Vagina (tissue), 2 donors: ENCODE measurements at regions not wholly inside any gene's neighbourhood (a gene's known extent, or its start where the extent isn't known, plus 50 kb on each side); places are given as distances from the start of the nearest gene placed in this dataset.

Experiments
- DNase-seq, 2 donors: peaks; one replicate each; pipeline ENCODE4 v3.0.0-alpha.2; 2017; ENCODE audit errors: extremely low spot score in 2 of 2
- H3K27ac ChIP-seq: fragments of 200-600 bp; sonication (generic); one replicate; pipeline ENCODE4 v1.5.1; 2019
- H3K27me3 ChIP-seq: fragments of 200-600 bp; sonication (generic); one replicate; pipeline ENCODE4 v1.5.1; 2019
- H3K36me3 ChIP-seq, 2 donors: fragments of 200-600 bp; sonication (generic); one replicate each; pipeline ENCODE4 v1.5.1; 2017 to 2019
- H3K4me1 ChIP-seq: fragments of 200-600 bp; sonication (generic); one replicate; pipeline ENCODE4 v1.5.1; 2019
- H3K4me3 ChIP-seq, 2 donors: fragments of 200-600 bp; sonication (generic); 1 replicate in 1 of 2; 2 replicates in 1 of 2; pipeline ENCODE4 v1.5.1; 2016 to 2019
- H3K9me3 ChIP-seq: fragments of 200-600 bp; sonication (generic); one replicate; pipeline ENCODE4 v1.5.1; 2019
- POLR2A ChIP-seq, 2 donors: fragments of 450-650 bp; IDR thresholded peaks; one replicate each; pipeline ENCODE4 v1.6.1; 2017; ENCODE audit warnings: antibody characterized with exemption in 2 of 2, mild to moderate bottlenecking in 2 of 2, moderate library complexity in 2 of 2
- POLR2AphosphoS5 ChIP-seq, 2 donors: sonication (generic); formaldehyde crosslinking; IDR thresholded peaks; one replicate each; pipeline ENCODE4 v1.9.0; 2017; ENCODE audit warnings: antibody characterized with exemption in 2 of 2, mild to moderate bottlenecking in 2 of 2, low read depth in 1 of 2; ENCODE audit not compliant: insufficient read depth in 1 of 2
- intact Hi-C: fragments of 100-400 bp; cut with DNase I; formaldehyde crosslinking; loops from one replicate; pipeline ENCODE4 v1.15.1; 2023
- TF ChIP-seq, protein P1 (sequence below), 3 experiments: fragments of 450-650 bp in 2 of 3; fragments of 200-600 bp in 1 of 3; sonication (generic) in 1 of 3; IDR thresholded peaks; one replicate each; pipeline ENCODE4 v1.5.1; 2017 to 2019; ENCODE audit warnings: antibody characterized with exemption in 3 of 3, mild to moderate bottlenecking in 2 of 3, moderate library complexity in 2 of 3

- H3K27me3 ChIP-seq = no peaks in the 10 kb centered on the region
- no peaks in the 10 kb centered on the region for H3K9me3 ChIP-seq
- intact Hi-C loops = no loop called here
- no peak for TF ChIP-seq POLR2A (IDR thresholded peaks at IDR 0.05)
- TF ChIP-seq, protein P1, sequence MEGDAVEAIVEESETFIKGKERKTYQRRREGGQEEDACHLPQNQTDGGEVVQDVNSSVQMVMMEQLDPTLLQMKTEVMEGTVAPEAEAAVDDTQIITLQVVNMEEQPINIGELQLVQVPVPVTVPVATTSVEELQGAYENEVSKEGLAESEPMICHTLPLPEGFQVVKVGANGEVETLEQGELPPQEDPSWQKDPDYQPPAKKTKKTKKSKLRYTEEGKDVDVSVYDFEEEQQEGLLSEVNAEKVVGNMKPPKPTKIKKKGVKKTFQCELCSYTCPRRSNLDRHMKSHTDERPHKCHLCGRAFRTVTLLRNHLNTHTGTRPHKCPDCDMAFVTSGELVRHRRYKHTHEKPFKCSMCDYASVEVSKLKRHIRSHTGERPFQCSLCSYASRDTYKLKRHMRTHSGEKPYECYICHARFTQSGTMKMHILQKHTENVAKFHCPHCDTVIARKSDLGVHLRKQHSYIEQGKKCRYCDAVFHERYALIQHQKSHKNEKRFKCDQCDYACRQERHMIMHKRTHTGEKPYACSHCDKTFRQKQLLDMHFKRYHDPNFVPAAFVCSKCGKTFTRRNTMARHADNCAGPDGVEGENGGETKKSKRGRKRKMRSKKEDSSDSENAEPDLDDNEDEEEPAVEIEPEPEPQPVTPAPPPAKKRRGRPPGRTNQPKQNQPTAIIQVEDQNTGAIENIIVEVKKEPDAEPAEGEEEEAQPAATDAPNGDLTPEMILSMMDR (IDR thresholded peaks at IDR 0.05) = no peak
- TF ChIP-seq POLR2AphosphoS5 (IDR thresholded peaks at IDR 0.05; ENCODE audit: insufficient read depth in 1 of 2, low read depth in 1 of 2) = no peak
- no peak overlapping the region for H3K27ac ChIP-seq
- H3K4me1 ChIP-seq = no peaks in the 10 kb centered on the region
- DNase-seq = no peak
- no peaks in the 10 kb centered on the region for H3K36me3 ChIP-seq
- no peak overlapping the region for H3K4me3 ChIP-seq
Measured at GRCh38 chr11:69869311-69869939, 50.2 kb upstream of the FGF3 start.

DNA sequence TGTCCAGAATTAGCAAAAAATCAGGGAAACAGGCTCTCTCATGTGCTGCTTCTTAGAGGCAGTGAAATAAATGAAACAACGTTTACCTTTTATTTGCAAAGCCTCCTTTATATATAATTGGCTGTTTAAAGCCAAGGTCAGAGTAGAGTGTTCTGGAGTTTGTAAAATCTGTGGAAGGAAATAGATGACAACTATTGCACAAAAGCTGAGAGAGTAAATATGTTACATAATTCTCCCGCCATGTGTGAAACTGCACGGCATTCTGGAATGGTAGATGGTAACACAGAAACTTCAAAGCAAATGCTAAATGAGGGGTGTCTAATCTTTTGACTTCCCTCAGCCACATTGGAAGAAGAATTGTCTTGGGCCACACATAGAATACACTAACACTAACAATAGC lies 51.5 kb upstream of the FGF3 start:
- Histone ChIP-seq H3K36me3 (no peaks in the 10 kb centered on the region), H3K4me1 (no peaks in the 10 kb centered on the region), H3K27ac (no peak overlapping the region), H3K4me3 (no peak overlapping the region), H3K9me3 (no peaks in the 10 kb centered on the region), H3K27me3 (no peaks in the 10 kb centered on the region)
- no peak for TF ChIP-seq POLR2A (IDR thresholded peaks at IDR 0.05)
- no peak for TF ChIP-seq POLR2AphosphoS5 (IDR thresholded peaks at IDR 0.05; ENCODE audit: insufficient read depth in 1 of 2, low read depth in 1 of 2)
- TF ChIP-seq, protein P1 (IDR thresholded peaks at IDR 0.05) = no peak
- no peak for DNase-seq
- intact Hi-C loops = no loop called here

GRCh38 chr11:69873166-69874077 lies 54.2 kb upstream of the FGF3 start:
- Histone ChIP-seq H3K4me1 (no peaks in the 10 kb centered on the region), H3K27ac (no peak overlapping the region), H3K27me3 (no peaks in the 10 kb centered on the region), H3K9me3 (no peaks in the 10 kb centered on the region), H3K4me3 (no peak overlapping the region), H3K36me3 (no peaks in the 10 kb centered on the region)
- no peak for DNase-seq
- TF ChIP-seq POLR2AphosphoS5 (IDR thresholded peaks at IDR 0.05; ENCODE audit: insufficient read depth in 1 of 2, low read depth in 1 of 2) = no peak
- TF ChIP-seq, protein P1 (IDR thresholded peaks at IDR 0.05) = no peak
- no peak for TF ChIP-seq POLR2A (IDR thresholded peaks at IDR 0.05)
- intact Hi-C loops = no loop called here

- no peak for DNase-seq
- no peaks in the 10 kb centered on the region for H3K36me3 ChIP-seq
- no peak overlapping the region for H3K4me3 ChIP-seq
- no peaks in the 10 kb centered on the region for H3K9me3 ChIP-seq
- intact Hi-C loops = no loop called here
- no peaks in the 10 kb centered on the region for H3K27me3 ChIP-seq
- H3K27ac ChIP-seq = no peak overlapping the region
- no peaks in the 10 kb centered on the region for H3K4me1 ChIP-seq
- TF ChIP-seq, protein P1 (IDR thresholded peaks at IDR 0.05) = no peak
- TF ChIP-seq POLR2AphosphoS5 (IDR thresholded peaks at IDR 0.05; ENCODE audit: insufficient read depth in 1 of 2, low read depth in 1 of 2) = no peak
- TF ChIP-seq POLR2A (IDR thresholded peaks at IDR 0.05) = no peak
Measured at GRCh38 chr11:69874178-69874983, 55.2 kb upstream of the FGF3 start.
